HG03064 (cell line): ENCODE measurements at regions not wholly inside any gene's neighbourhood (a gene's known extent, or its start where the extent isn't known, plus 50 kb on each side); places are given as distances from the start of the nearest gene placed in this dataset.
"Not testable (repeated sequence)": the region's sequence is repeated elsewhere in the genome, so short reads cannot be mapped to it uniquely, and the experiment has no call there.

Experiments used
- ATAC-seq: cut with Tn5 transposase; IDR thresholded peaks from one replicate; pipeline ENCODE4 v1.9.1; 2021; ENCODE audit warnings: low read depth; ENCODE audit not compliant: unreplicated experiment

- ATAC-seq, result no peak
Observed at GRCh38 chr2:194495046-194495445, 1162.0 kb upstream of the SLC39A10 start.

GRCh38 chr2:194494401-194494800, 1162.6 kb upstream of the SLC39A10 start:
- ATAC-seq, result no peak

- ATAC-seq, result no peak
Observed at GRCh38 chr2:194491409-194492115, 1165.5 kb upstream of the SLC39A10 start.

GRCh38 chr2:194486326-194486725, 1170.7 kb upstream of the SLC39A10 start:
- no peak for ATAC-seq

GRCh38 chr2:194483041-194483440, 1174.0 kb upstream of the SLC39A10 start:
- ATAC-seq, result no peak

- no peak for ATAC-seq
Observed at GRCh38 chr2:194465641-194466040, 1191.4 kb upstream of the SLC39A10 start.

- no peak for ATAC-seq
Observed at GRCh38 chr2:194464964-194465638, 1191.9 kb upstream of the SLC39A10 start.

GRCh38 chr2:194462883-194463282, 1194.1 kb upstream of the SLC39A10 start:
- ATAC-seq, result not testable (repeated sequence)

GRCh38 chr2:194455358-194455757, 1201.7 kb upstream of the SLC39A10 start:
- no peak for ATAC-seq

- ATAC-seq, result no peak
Observed at GRCh38 chr2:194452504-194452903, 1204.5 kb upstream of the SLC39A10 start.

GRCh38 chr2:194445226-194445625, 1211.8 kb upstream of the SLC39A10 start:
- ATAC-seq, result no peak

GRCh38 chr2:194443926-194444325, 1213.1 kb upstream of the SLC39A10 start:
- no peak for ATAC-seq

- no peak for ATAC-seq
Observed at GRCh38 chr2:194424683-194425209, 1232.3 kb upstream of the SLC39A10 start.

- no peak for ATAC-seq
Observed at GRCh38 chr2:194411221-194411620, 1245.8 kb upstream of the SLC39A10 start.

GRCh38 chr2:194395818-194396217, 1261.2 kb upstream of the SLC39A10 start:
- ATAC-seq, result no peak

GRCh38 chr2:194385376-194385775, 1271.7 kb upstream of the SLC39A10 start:
- no peak for ATAC-seq

GRCh38 chr2:194383401-194383800, 1273.6 kb upstream of the SLC39A10 start:
- ATAC-seq, result no peak

GRCh38 chr2:194382221-194382620, 1274.8 kb upstream of the SLC39A10 start:
- ATAC-seq, result no peak

GRCh38 chr2:194380011-194380410, 1277.0 kb upstream of the SLC39A10 start:
- peak; percentile 93 for ATAC-seq

GRCh38 chr2:194367390-194367789, 1289.6 kb upstream of the SLC39A10 start:
- not testable (repeated sequence) for ATAC-seq

- no peak for ATAC-seq
Observed at GRCh38 chr2:194363878-194364277, 1293.1 kb upstream of the SLC39A10 start.

- ATAC-seq, result no peak
Observed at GRCh38 chr2:194363295-194363694, 1293.7 kb upstream of the SLC39A10 start.
